Ascending aorta (tissue), 2 donors: ENCODE measurements at regions not wholly inside any gene's neighbourhood (a gene's known extent, or its start where the extent isn't known, plus 50 kb on each side); places are given as distances from the start of the nearest gene placed in this dataset.

ENCODE experiments used
- DNase-seq, 2 donors: peaks; one replicate each; pipeline ENCODE4 v3.0.0-alpha.2; 2019; ENCODE audit warnings: low spot score in 2 of 2
- H3K27ac ChIP-seq, 2 donors: fragments of 200-600 bp; sonication (generic); one replicate each; pipeline ENCODE4 v1.5.1; 2016 to 2017; ENCODE audit warnings: mild to moderate bottlenecking in 1 of 2
- H3K27me3 ChIP-seq: fragments of 200-600 bp; sonication (generic); one replicate; pipeline ENCODE4 v1.5.1; 2017
- H3K36me3 ChIP-seq, 2 donors: fragments of 200-600 bp; sonication (generic); one replicate each; pipeline ENCODE4 v1.5.1; 2016
- H3K4me1 ChIP-seq, 2 donors: fragments of 200-600 bp; sonication (generic); one replicate each; pipeline ENCODE4 v1.5.1; 2016 to 2017; ENCODE audit warnings: mild to moderate bottlenecking in 1 of 2
- H3K4me3 ChIP-seq, 2 donors: fragments of 200-600 bp; sonication (generic); one replicate each; pipeline ENCODE4 v1.5.1; 2016 to 2017; ENCODE audit warnings: mild to moderate bottlenecking in 1 of 2
- H3K9me3 ChIP-seq, 2 donors: fragments of 200-600 bp; sonication (generic); one replicate each; pipeline ENCODE4 v1.5.1; 2016
- intact Hi-C: fragments of 100-400 bp; cut with DNase I; formaldehyde crosslinking; loops from one replicate; pipeline ENCODE4 v1.15.1; 2023
- TF ChIP-seq, protein P1 (sequence below), 3 experiments: fragments of 200-600 bp in 2 of 3; fragments of 450-650 bp in 1 of 3; sonication (generic) in 2 of 3; IDR thresholded peaks; one replicate each; pipeline ENCODE4 v1.5.1; 2016 to 2019; ENCODE audit warnings: antibody characterized with exemption in 3 of 3, mild to moderate bottlenecking in 1 of 3, moderate library complexity in 1 of 3

DNA sequence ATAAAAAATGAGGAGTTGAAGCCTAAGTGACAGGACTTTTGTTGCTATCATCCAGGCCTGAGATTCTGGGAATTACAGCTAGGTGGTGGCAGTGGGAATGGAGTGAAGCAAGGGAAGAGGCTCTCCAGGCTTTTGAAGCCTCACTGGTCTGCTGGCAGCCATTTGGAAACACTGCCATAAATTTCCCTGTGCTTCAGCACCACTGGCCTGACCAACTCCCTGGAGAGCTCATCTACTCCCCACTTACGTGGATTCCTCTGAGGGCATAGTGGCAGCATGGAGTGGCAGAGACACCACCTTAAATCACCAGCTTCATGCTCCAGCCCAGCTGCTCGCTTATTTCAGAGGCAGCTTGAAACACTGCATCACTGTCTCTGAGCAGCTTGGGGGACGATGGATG lies 518.2 kb downstream of the TLR4 start:
- Histone ChIP-seq H3K27me3 (no peaks in the 10 kb centered on the region), H3K4me1 (no peaks in the 10 kb centered on the region), H3K9me3 (no peaks in the 10 kb centered on the region), H3K4me3 (no peak overlapping the region), H3K27ac (no peak overlapping the region), H3K36me3 (no peaks in the 10 kb centered on the region)
- intact Hi-C loops, result no loop called here
- TF ChIP-seq, protein P1, sequence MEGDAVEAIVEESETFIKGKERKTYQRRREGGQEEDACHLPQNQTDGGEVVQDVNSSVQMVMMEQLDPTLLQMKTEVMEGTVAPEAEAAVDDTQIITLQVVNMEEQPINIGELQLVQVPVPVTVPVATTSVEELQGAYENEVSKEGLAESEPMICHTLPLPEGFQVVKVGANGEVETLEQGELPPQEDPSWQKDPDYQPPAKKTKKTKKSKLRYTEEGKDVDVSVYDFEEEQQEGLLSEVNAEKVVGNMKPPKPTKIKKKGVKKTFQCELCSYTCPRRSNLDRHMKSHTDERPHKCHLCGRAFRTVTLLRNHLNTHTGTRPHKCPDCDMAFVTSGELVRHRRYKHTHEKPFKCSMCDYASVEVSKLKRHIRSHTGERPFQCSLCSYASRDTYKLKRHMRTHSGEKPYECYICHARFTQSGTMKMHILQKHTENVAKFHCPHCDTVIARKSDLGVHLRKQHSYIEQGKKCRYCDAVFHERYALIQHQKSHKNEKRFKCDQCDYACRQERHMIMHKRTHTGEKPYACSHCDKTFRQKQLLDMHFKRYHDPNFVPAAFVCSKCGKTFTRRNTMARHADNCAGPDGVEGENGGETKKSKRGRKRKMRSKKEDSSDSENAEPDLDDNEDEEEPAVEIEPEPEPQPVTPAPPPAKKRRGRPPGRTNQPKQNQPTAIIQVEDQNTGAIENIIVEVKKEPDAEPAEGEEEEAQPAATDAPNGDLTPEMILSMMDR (IDR thresholded peaks at IDR 0.05), result no peak
- DNase-seq, result no peak

DNA sequence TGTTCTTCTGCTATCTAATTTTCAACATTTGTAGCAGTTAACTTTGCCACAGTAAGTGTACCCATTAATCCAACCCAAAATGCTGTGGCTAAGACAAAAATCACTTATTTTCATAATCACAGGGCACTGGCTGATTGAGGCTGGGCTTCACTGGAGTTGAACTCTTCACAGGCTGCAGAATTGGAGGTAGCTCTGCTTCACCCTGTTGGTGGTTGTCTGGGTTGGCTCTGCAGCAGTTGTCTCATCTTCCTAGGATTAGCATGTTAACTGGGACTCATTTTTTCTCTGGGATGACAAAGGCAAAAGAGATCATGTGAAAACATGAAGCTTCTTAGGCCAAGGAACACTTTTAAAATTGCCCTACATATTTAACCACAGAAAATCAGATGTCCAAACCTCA lies 518.9 kb downstream of the TLR4 start:
- Histone ChIP-seq H3K4me1 (no peaks in the 10 kb centered on the region), H3K36me3 (no peaks in the 10 kb centered on the region), H3K4me3 (no peak overlapping the region), H3K27ac (no peak overlapping the region), H3K9me3 (no peaks in the 10 kb centered on the region), H3K27me3 (no peaks in the 10 kb centered on the region)
- no peak for DNase-seq
- intact Hi-C loops, result no loop called here
- TF ChIP-seq, protein P1 (IDR thresholded peaks at IDR 0.05), result no peak

DNA sequence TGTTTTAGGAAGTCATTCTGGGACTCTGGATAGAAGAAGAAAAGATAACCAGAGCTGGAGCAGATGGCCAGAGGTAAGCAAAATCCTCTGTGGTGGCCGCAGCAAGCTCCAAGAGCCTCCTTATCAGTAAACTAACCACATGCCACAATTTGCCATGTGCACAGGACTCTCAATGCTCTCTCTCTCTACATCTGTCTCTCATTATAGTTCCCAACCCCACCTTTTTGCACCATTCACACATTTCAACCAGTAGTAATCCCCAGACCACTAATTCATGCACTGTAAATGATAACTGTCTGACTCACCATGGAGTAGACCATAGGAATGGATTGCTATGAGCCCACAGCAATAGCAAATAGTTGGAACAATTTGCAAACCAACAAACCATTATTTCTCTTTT lies 526.1 kb downstream of the TLR4 start:
- no peaks in the 10 kb centered on the region for H3K4me1 ChIP-seq
- intact Hi-C loops, result no loop called here
- no peak overlapping the region for H3K4me3 ChIP-seq
- TF ChIP-seq, protein P1 (IDR thresholded peaks at IDR 0.05), result no peak
- no peaks in the 10 kb centered on the region for H3K27me3 ChIP-seq
- no peaks in the 10 kb centered on the region for H3K36me3 ChIP-seq
- H3K9me3 ChIP-seq, result no peaks in the 10 kb centered on the region
- no peak overlapping the region for H3K27ac ChIP-seq
- no peak for DNase-seq

DNA sequence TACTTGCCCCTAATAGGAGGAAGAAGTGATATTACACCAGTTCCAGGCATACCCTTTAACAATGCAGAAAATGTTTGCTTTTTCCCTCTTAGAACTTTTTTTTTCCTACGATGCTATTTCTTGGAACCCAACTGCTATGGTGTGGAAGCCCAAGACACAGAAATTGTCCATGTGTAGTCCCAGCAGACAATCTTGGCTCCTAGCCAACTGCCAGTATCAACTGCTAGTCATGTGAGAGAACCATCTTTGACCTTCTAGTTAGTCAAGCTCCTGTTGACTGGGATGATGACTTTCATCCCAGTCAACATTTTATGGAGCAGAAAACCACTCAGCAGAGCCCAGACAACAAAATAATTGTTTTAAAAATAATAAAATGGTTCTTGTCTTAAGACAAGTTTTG lies 532.4 kb downstream of the TLR4 start:
- no peaks in the 10 kb centered on the region for H3K27me3 ChIP-seq
- no peaks in the 10 kb centered on the region for H3K36me3 ChIP-seq
- no peak for DNase-seq
- no peak overlapping the region for H3K27ac ChIP-seq
- no peak overlapping the region for H3K4me3 ChIP-seq
- TF ChIP-seq, protein P1 (IDR thresholded peaks at IDR 0.05), result no peak
- intact Hi-C loops, result no loop called here
- no peaks in the 10 kb centered on the region for H3K4me1 ChIP-seq
- no peaks in the 10 kb centered on the region for H3K9me3 ChIP-seq

DNA sequence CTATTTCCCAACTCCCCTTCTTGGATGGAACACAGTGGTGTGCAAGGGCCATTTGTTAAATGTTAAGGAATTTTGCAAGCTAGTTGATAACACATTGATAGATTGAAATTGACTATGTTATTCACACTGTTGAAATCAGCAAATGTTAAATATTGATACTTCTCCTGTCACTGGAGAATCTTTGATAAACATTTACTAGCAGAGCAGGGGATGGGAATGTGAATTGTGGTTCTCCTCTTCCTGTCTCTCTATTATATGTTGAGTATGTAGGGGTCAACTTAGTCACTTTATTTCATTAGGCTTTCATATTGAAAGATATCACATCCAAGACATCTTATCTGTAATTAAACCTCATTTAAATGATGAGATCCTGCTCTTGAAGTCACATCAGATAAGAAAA lies 533.9 kb downstream of the TLR4 start:
- H3K27me3 ChIP-seq, result no peaks in the 10 kb centered on the region
- H3K36me3 ChIP-seq, result no peaks in the 10 kb centered on the region
- no peak for DNase-seq
- intact Hi-C loops, result no loop called here
- H3K4me1 ChIP-seq, result no peaks in the 10 kb centered on the region
- H3K27ac ChIP-seq, result no peak overlapping the region
- no peaks in the 10 kb centered on the region for H3K9me3 ChIP-seq
- H3K4me3 ChIP-seq, result no peak overlapping the region
- TF ChIP-seq, protein P1 (IDR thresholded peaks at IDR 0.05), result no peak

DNA sequence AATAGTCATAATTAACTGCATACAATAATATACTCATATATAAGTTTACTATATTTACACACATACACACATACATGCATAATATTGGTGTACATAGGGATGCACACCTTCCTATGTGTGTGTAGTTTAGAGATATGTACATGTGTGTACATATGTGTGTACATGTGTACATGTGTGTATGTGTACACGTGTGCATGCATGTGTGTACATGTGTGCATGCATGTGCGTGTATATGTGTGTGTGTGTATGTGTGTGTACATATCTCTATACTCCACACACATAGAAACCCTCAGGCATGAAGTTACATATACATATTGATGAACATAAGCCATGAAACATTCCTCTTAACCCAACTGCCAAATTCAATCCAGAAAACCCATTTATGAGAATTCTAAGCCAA lies 547.8 kb downstream of the TLR4 start:
- H3K27me3 ChIP-seq, result no peaks in the 10 kb centered on the region
- H3K9me3 ChIP-seq, result peaks cover 0 to 12% of the 10 kb centered on the region in 2 donors
- no peak overlapping the region for H3K27ac ChIP-seq
- H3K4me3 ChIP-seq, result no peak overlapping the region
- DNase-seq, result no peak
- TF ChIP-seq, protein P1 (IDR thresholded peaks at IDR 0.05), result no peak
- H3K4me1 ChIP-seq, result no peaks in the 10 kb centered on the region
- no peaks in the 10 kb centered on the region for H3K36me3 ChIP-seq
- intact Hi-C loops, result no loop called here
